GM21619 (cell line): ENCODE measurements at regions not wholly inside any gene's neighbourhood (a gene's known extent, or its start where the extent isn't known, plus 50 kb on each side); places are given as distances from the start of the nearest gene placed in this dataset.
"Not testable (repeated sequence)": the region's sequence is repeated elsewhere in the genome, so short reads cannot be mapped to it uniquely, and the experiment has no call there.

ENCODE experiments used
- ATAC-seq: cut with Tn5 transposase; IDR thresholded peaks from one replicate; pipeline ENCODE4 v1.9.1; 2021; ENCODE audit not compliant: unreplicated experiment

DNA sequence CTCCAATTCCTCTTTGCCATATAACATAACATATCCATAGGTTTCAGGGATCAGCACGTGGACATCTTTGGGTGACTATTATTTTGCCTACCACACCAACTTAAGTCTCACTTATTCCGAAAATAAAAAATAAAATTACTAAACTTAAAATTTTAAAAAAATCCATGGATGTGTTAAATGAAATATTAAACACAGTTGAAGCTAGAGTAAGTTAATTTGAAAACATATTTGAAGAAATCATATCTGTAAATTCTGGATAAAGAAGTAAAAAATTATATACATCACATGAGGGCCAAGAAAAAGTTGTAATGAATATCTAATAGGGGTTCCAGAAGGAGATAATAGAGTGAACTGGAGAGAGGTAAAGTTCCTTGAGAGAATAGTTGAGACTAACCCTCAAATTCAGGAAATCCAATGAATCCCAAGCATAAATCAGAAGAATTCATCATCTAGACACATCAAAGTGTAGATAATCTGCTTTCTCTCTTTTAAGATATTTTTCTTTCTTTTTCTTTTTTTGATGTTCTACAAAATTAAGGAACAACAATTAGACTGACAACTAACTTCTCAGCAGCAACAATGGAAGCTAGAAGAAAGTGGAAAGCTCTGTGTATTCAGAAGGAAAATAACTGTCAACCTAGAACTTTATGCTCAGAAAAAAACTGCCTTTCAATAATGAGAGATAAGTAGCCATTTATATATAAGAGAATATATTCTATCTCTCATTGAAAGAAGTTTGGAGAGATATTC, 147.4 kb downstream of the ABHD5 start:
- ATAC-seq, result no peak

DNA sequence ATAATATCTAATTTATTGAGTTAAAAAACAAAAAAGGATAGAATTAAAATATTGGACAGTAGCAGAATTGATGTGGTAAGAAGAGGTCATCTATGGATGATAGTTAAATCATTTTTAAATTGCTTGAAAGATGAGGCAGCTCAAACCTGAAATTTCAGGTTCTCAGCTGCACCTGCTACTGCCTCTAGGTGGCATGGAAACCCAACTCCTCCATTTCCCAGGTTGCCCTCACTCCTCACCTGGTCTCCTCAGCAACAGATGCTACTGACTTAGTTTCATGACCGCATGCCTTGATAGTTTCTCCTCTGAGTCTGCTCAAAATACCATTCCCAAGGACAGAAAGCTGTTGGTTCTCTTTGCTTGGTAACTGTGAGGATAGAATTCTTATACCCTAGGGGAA, 148.1 kb downstream of the ABHD5 start:
- ATAC-seq, result no peak

DNA sequence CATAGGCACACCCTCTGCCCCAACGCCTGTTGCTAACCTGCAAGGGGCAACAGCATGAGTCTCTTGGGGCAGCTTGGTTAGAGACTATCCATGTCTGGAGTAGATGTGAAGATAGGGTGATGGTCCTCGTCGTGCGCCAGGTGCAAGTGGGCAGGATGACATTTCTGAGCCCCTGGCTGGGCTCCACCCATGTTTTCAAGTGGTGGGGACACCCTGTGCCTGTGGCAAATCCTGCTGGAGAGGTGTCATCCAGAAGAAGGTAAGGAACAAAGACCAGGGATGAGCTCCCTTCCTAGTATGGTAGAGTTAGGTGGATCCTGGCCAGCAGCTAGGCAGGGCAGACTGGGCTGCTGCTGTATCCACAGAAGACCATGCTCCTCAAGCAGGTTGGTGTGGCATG, 152.6 kb downstream of the ABHD5 start:
- ATAC-seq, result no peak

- ATAC-seq, result no peak
These were observed 154.0 kb downstream of the ABHD5 start for GRCh38 chr3:43844757-43845156.

DNA sequence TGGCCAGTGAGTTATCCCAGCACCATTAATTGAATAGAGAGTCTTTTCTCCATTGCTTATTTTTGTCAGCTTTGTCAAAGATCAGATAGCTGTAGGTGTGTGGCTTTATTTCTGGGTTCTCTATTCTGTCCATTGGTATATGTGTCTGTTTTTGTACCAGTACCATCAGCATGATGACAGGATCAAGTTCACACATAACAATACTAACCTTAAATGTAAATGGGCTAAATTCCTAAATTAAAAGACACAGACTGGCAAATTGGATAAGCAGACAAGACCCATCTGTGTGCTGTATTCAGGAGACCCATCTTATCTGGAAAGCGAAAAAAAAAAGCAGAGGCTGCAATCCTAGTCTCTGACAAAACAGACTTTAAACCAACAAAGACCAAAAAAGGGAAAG, 154.8 kb downstream of the ABHD5 start:
- not testable (repeated sequence) for ATAC-seq

GRCh38 chr3:43852066-43852465, 161.3 kb downstream of the ABHD5 start:
- no peak for ATAC-seq

DNA sequence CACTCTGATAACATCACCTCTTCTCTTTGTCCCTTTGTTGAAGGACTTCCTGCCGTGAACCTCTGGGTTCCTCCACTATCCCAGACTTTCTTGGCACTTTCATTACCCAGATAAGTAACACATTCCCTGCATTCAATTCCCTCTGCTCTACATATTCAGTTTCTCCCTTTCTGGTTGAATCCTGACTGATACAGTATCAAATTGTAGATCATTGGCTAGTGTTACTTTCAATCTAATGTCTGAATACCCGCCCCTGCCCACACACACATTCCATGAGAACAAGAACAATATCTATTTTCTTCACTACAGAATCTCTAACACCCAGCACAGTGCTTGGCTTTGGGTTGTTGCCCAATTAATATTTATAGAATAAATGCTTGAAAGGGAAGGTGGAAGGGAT, 163.5 kb downstream of the ABHD5 start:
- ATAC-seq, result no peak

- no peak for ATAC-seq
These were observed 164.2 kb downstream of the ABHD5 start for GRCh38 chr3:43854916-43855315.

- ATAC-seq, result no peak
These were observed 165.0 kb downstream of the ABHD5 start for GRCh38 chr3:43855674-43856299.

GRCh38 chr3:43856351-43856750, 165.6 kb downstream of the ABHD5 start:
- ATAC-seq, result no peak

GRCh38 chr3:43856761-43857160, 166.0 kb downstream of the ABHD5 start:
- no peak for ATAC-seq

DNA sequence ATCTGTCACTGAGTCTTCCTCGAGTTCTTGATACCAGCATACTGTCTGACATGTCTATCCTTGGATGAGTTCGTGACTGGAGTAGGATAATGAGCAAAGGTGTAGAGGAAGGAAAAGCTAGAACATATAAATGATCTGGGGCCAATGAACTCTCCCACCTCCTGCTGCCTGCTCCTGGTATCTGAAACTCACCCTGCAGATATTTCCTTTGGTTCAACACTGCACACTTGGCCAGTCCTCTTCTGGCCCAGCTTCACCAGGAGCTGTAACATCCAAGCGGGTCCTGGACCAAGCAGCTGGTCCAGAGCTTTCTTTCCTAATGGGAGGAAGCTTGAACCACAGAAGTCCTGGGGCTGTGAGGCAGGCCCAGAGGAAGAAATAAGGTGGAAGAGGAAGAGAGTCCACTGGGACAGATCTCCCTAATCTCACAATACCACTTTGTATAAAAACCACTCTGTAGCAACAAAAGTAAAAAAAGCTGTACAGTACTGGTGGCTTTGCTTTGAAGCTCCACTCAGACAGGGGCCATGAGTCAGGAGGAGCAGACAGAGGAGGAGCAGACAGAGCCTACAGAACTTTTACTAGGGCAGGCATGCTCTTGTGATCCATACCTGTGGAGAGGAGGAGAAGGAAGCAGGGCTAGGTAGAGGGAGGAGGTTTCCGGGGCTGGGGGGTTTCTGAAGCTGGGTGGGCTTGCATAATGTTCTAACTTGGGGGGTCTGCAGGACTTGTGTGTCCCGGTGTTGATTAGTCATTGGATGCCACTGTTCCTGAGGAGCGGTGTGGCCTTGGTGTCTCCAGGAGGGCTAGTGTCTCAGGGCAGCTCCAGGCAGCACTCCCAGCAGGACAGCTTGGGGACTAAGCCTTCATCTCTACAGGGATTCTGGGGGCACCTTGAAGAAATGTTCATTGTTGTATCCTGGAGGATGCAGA, 166.9 kb downstream of the ABHD5 start:
- no peak for ATAC-seq

DNA sequence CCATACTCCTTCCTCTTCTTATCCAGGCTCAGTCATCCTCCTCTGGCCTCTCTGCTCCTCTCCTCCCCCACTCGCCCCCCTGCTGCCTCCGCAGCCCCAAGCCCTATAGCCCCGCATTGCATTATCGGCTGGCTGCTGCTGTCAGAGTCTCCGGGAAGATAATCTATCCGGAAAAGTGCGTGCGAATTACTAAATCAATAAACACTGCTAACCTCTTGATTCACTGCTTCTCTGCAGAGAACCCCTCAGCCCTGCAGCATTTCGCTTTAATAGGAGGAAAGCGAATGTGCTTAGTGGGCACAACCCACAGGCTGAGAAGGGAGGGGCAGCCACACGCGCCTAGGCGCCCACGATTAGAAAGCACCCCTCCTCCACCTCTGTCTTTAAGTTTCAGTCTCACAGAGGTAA, 167.6 kb downstream of the ABHD5 start:
- ATAC-seq, result no peak

- no peak for ATAC-seq
These were observed 169.0 kb downstream of the ABHD5 start for GRCh38 chr3:43859766-43860165.

- no peak for ATAC-seq
These were observed 170.9 kb downstream of the ABHD5 start for GRCh38 chr3:43861635-43862034.

GRCh38 chr3:43862470-43862869, 171.7 kb downstream of the ABHD5 start:
- ATAC-seq, result no peak

- ATAC-seq, result no peak
These were observed 172.5 kb downstream of the ABHD5 start for GRCh38 chr3:43862992-43863805.

DNA sequence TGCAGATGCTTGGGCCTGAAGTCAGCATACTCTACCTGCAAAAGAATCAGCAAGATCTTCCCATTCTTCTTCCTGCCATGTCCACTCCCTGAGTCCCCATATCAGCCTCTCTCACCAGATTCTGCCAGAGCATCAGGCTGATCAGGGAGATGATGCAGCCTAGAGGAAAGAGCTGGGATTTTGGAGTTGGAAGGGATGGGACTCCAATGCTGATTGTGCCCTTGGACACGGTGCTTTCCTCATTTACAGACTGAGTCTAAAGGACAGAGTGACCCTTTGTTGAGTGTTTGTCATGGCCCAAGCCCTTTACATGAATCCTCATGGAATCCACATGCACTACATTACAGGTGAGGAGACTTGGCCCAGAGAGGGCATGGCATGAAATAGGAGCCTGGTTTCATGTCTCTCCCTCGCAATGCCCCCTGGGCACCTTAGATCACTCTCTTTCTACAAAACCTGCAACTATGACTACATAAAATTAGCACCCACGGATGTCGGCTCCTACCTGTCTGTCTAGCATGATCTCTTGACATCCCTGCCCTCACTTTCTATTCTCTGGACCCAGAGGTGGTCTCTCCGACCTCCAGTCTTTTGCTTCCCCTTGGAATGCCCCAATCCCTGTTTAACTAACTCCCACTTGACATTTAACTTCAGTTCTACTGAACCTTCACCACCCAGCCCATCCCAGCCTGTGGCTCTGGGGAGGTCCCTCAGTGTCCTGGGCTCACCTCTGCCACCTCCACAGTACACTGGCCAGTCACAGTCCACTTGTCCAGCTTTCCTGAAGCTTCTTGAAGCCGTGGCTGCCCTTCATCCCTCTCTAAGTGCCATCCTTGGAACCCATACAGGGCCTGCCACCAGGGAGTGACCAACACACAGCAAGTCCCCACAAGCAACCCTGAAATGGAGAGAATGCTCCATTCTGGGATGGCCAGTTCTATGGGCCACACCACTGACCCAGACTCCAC, 173.5 kb downstream of the ABHD5 start:
- ATAC-seq, result no peak

GRCh38 chr3:43865351-43865750, 174.6 kb downstream of the ABHD5 start:
- no peak for ATAC-seq
